AG09309 (cell line): ENCODE measurements at regions not wholly inside any gene's neighbourhood (a gene's known extent, or its start where the extent isn't known, plus 50 kb on each side); places are given as distances from the start of the nearest gene placed in this dataset.

Source experiments
- DNase-seq: peaks from one replicate; pipeline ENCODE4 v3.0.0-alpha.2; 2010; ENCODE audit warnings: low read depth
- H3K4me3 ChIP-seq: 2 replicates; pipeline ENCODE4 v1.5.1; 2011; ENCODE audit warnings: mild to moderate bottlenecking, low read depth, low read length, moderate library complexity; ENCODE audit not compliant: control insufficient read depth
- CTCF ChIP-seq: IDR thresholded peaks from 2 replicates; pipeline ENCODE4 v1.5.1; 2011; ENCODE audit warnings: mild to moderate bottlenecking, low read depth, low read length, inconsistent platforms; ENCODE audit not compliant: insufficient read depth, control insufficient read depth; ENCODE audit errors: missing control alignments

- DNase-seq = no peak
- no peak for TF ChIP-seq CTCF
- no peak overlapping the region for H3K4me3 ChIP-seq
These were observed 60.5 kb upstream of the ULK4 start for GRCh38 chr3:42022355-42022754.

- TF ChIP-seq CTCF = no peak
- H3K4me3 ChIP-seq = no peak overlapping the region
These were observed 58.9 kb upstream of the ULK4 start for GRCh38 chr3:42020684-42021307.

GRCh38 chr3:42019953-42020260, 58.0 kb upstream of the ULK4 start:
- no peak for TF ChIP-seq CTCF
- no peak for DNase-seq
- no peak overlapping the region for H3K4me3 ChIP-seq

More at GRCh38 chr3:42020684-42021307, 58.9 kb upstream of the ULK4 start:
- DNase-seq = no peak

GRCh38 chr3:42019144-42019952, 57.4 kb upstream of the ULK4 start:
- DNase-seq = no peak
- no peak overlapping the region for H3K4me3 ChIP-seq
- TF ChIP-seq CTCF = no peak

GRCh38 chr3:42014921-42015533, 53.1 kb upstream of the ULK4 start:
- TF ChIP-seq CTCF = no peak
- DNase-seq = no peak
- peak overlapping the region; percentile 95 for H3K4me3 ChIP-seq

- DNase-seq = no peak
- no peak for TF ChIP-seq CTCF
- peak overlapping the region; percentile 95 for H3K4me3 ChIP-seq
These were observed 52.6 kb upstream of the ULK4 start for GRCh38 chr3:42014458-42014920.
